OCI-LY1 (cell line): ENCODE measurements at regions not wholly inside any gene's neighbourhood (a gene's known extent, or its start where the extent isn't known, plus 50 kb on each side); places are given as distances from the start of the nearest gene placed in this dataset.

Experiments
- H2AFZ ChIP-seq: fragments of 200-600 bp; sonication (generic), shearing (Covaris generic); 2 replicates; pipeline ENCODE4 v1.6.0; 2014; ENCODE audit warnings: antibody characterized with exemption, mild to moderate bottlenecking, low read length
- H3F3A ChIP-seq: fragments of 200-600 bp; sonication (generic), shearing (Covaris generic); 2 replicates; pipeline ENCODE4 v1.6.0; 2014; ENCODE audit warnings: mild to moderate bottlenecking, antibody characterized with exemption, low read length, moderate library complexity; ENCODE audit not compliant: insufficient read depth
- H3K27ac ChIP-seq: fragments of 200-600 bp; sonication (generic); 2 replicates; pipeline ENCODE4 v1.5.1; 2014; ENCODE audit warnings: low read length, mixed run types, mild to moderate bottlenecking, low read depth; ENCODE audit not compliant: poor library complexity, severe bottlenecking
- H3K27me3 ChIP-seq: fragments of 200-600 bp; sonication (generic); 2 replicates; pipeline ENCODE4 v1.6.0; 2014; ENCODE audit warnings: antibody characterized with exemption, mild to moderate bottlenecking, low read length, moderate library complexity; ENCODE audit not compliant: insufficient read depth
- H3K36me3 ChIP-seq: fragments of 200-600 bp; sonication (generic); 2 replicates; pipeline ENCODE4 v1.6.1; 2014; ENCODE audit warnings: mild to moderate bottlenecking, antibody characterized with exemption, low read length, moderate library complexity, mixed read lengths; ENCODE audit not compliant: insufficient read depth
- H3K4me1 ChIP-seq: fragments of 200-600 bp; sonication (generic); 2 replicates; pipeline ENCODE4 v1.5.1; 2014; ENCODE audit warnings: mild to moderate bottlenecking, low read length, moderate library complexity; ENCODE audit not compliant: insufficient read depth, severe bottlenecking
- H3K4me2 ChIP-seq: fragments of 200-600 bp; sonication (generic), shearing (Covaris generic); 2 replicates; pipeline ENCODE4 v1.6.1; 2014; ENCODE audit warnings: low read length
- H3K4me3 ChIP-seq: fragments of 200-600 bp; sonication (generic); 2 replicates; pipeline ENCODE4 v1.5.1; 2014; ENCODE audit warnings: low read length, low read depth, mild to moderate bottlenecking, mixed read lengths; ENCODE audit not compliant: poor library complexity, severe bottlenecking
- H3K79me2 ChIP-seq: fragments of 200-600 bp; shearing (Covaris generic); 2 replicates; pipeline ENCODE4 v1.6.1; 2016; ENCODE audit warnings: mixed run types, low read length, mixed read lengths; ENCODE audit not compliant: insufficient read depth
- H3K9ac ChIP-seq: fragments of 200-600 bp; sonication (generic), shearing (Covaris generic); 2 replicates; pipeline ENCODE4 v1.6.1; 2014; ENCODE audit warnings: mild to moderate bottlenecking, low read length, mixed read lengths
- H3K9me2 ChIP-seq: fragments of 200-600 bp; sonication (generic), shearing (Covaris generic); 2 replicates; pipeline ENCODE4 v1.6.1; 2014; ENCODE audit warnings: low read depth, mild to moderate bottlenecking, low read length, mixed read lengths
- H3K9me3 ChIP-seq: fragments of 200-600 bp; shearing (Covaris generic); 2 replicates; pipeline ENCODE4 v1.6.1; 2014; ENCODE audit warnings: low read length, mixed read lengths
- H4K20me1 ChIP-seq: fragments of 200-600 bp; sonication (generic), shearing (Covaris generic); 2 replicates; pipeline ENCODE4 v1.6.0; 2016; ENCODE audit warnings: mild to moderate bottlenecking, low read length; ENCODE audit not compliant: insufficient read depth
- EZH2 ChIP-seq: fragments of 200-600 bp; sonication (generic), shearing (Covaris generic); IDR thresholded peaks from 2 replicates; pipeline ENCODE4 v1.8.0; 2017; ENCODE audit warnings: borderline replicate concordance, mixed run types, mild to moderate bottlenecking, antibody characterized with exemption, low read length, moderate library complexity, mixed read lengths
- TF ChIP-seq, protein P1 (sequence below): fragments of 200-600 bp; sonication (generic), shearing (Covaris generic); IDR thresholded peaks from 2 replicates; pipeline ENCODE4 v1.5.1; 2017; ENCODE audit warnings: mild to moderate bottlenecking, antibody characterized with exemption, low read length, moderate library complexity, mixed read lengths

DNA sequence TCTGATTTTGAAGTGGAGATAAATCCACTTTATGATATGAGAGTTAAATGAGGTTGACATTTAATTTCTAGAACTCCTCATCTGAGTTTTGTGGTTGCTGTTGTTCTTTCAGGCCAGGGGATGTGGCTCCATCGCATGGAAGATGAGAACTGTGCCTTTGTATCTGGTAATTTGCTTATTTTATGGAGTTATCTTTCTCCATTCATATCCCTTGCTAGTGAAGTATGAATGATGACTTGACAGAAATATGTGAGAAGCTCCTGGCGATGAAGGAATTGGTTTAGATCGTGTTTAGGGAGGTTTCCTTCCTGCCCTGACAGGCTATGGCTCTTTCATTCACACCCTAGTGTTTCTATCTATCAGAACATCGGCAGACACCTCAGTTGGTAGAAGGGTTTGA is 393.7 kb downstream of the ETS1 start:
- Histone ChIP-seq H3K36me3 (no peaks in the 10 kb centered on the region), H3K27ac (no peak overlapping the region), H3K4me3 (no peak overlapping the region), H3K9me3 (no peaks in the 10 kb centered on the region), H3K4me2 (no peak overlapping the region), H3K27me3 (no peaks in the 10 kb centered on the region), H4K20me1 (no peaks in the 10 kb centered on the region), H2AFZ (no peak overlapping the region), H3F3A (no peaks in the 10 kb centered on the region), H3K79me2 (no peaks in the 10 kb centered on the region), H3K9me2 (no peaks in the 10 kb centered on the region), H3K9ac (no peak overlapping the region), H3K4me1 (no peaks in the 10 kb centered on the region)
- TF ChIP-seq EZH2 = no peak
- TF ChIP-seq, protein P1, sequence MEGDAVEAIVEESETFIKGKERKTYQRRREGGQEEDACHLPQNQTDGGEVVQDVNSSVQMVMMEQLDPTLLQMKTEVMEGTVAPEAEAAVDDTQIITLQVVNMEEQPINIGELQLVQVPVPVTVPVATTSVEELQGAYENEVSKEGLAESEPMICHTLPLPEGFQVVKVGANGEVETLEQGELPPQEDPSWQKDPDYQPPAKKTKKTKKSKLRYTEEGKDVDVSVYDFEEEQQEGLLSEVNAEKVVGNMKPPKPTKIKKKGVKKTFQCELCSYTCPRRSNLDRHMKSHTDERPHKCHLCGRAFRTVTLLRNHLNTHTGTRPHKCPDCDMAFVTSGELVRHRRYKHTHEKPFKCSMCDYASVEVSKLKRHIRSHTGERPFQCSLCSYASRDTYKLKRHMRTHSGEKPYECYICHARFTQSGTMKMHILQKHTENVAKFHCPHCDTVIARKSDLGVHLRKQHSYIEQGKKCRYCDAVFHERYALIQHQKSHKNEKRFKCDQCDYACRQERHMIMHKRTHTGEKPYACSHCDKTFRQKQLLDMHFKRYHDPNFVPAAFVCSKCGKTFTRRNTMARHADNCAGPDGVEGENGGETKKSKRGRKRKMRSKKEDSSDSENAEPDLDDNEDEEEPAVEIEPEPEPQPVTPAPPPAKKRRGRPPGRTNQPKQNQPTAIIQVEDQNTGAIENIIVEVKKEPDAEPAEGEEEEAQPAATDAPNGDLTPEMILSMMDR = no peak

- no peaks in the 10 kb centered on the region for H3K9me3 ChIP-seq
- H3F3A ChIP-seq = no peaks in the 10 kb centered on the region
- H3K36me3 ChIP-seq = no peaks in the 10 kb centered on the region
- no peaks in the 10 kb centered on the region for H3K27me3 ChIP-seq
- H3K4me1 ChIP-seq = no peaks in the 10 kb centered on the region
- H2AFZ ChIP-seq = no peak overlapping the region
- H4K20me1 ChIP-seq = no peaks in the 10 kb centered on the region
- TF ChIP-seq, protein P1 = no peak
- TF ChIP-seq EZH2 = no peak
- no peaks in the 10 kb centered on the region for H3K9me2 ChIP-seq
- H3K9ac ChIP-seq = no peak overlapping the region
- no peak overlapping the region for H3K4me3 ChIP-seq
- H3K79me2 ChIP-seq = no peaks in the 10 kb centered on the region
- H3K4me2 ChIP-seq = no peak overlapping the region
- no peak overlapping the region for H3K27ac ChIP-seq
These were observed 397.0 kb downstream of the ETS1 start for GRCh38 chr11:128190312-128190711.

DNA sequence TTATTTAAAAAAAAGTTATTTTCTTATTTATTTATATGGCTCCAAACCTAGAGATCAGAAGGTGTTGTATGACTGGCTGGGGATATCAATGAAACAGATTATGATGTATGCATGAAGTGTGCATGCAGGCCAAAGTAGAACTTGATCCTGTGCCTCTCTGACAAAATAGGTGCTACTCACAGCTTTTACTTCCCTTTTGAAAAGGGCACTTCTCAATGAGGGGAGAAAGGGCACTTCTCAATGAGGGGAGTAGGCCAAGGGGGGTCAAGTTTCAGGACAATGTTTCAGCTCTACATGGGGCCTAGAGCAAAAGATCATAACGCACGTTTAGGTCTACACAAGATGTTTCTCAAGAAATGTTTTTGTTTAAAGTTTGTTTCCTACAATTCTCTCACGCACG is 397.5 kb downstream of the ETS1 start:
- H4K20me1 ChIP-seq = no peaks in the 10 kb centered on the region
- no peak overlapping the region for H2AFZ ChIP-seq
- no peak overlapping the region for H3K27ac ChIP-seq
- H3F3A ChIP-seq = no peaks in the 10 kb centered on the region
- H3K4me2 ChIP-seq = no peak overlapping the region
- no peaks in the 10 kb centered on the region for H3K4me1 ChIP-seq
- no peaks in the 10 kb centered on the region for H3K79me2 ChIP-seq
- no peak overlapping the region for H3K4me3 ChIP-seq
- H3K9me2 ChIP-seq = no peaks in the 10 kb centered on the region
- no peaks in the 10 kb centered on the region for H3K27me3 ChIP-seq
- TF ChIP-seq EZH2 = no peak
- TF ChIP-seq, protein P1 = no peak
- no peak overlapping the region for H3K9ac ChIP-seq
- no peaks in the 10 kb centered on the region for H3K36me3 ChIP-seq
- H3K9me3 ChIP-seq = no peaks in the 10 kb centered on the region
